CD4-positive, alpha-beta T cell treated with Interleukin-4 for 1 hour (primary cell): ENCODE measurements at regions not wholly inside any gene's neighbourhood (a gene's known extent, or its start where the extent isn't known, plus 50 kb on each side); places are given as distances from the start of the nearest gene placed in this dataset.
"Not testable (repeated sequence)": the region's sequence is repeated elsewhere in the genome, so short reads cannot be mapped to it uniquely, and the experiment has no call there.

ENCODE experiments used
- DNase-seq, 2 donors: peaks; one replicate each; pipeline ENCODE4 v3.0.0-alpha.2; 2020 to 2022

GRCh38 chr21:32823296-32823695 is 51.7 kb upstream of the PAXBP1 start:
- not testable (repeated sequence) for DNase-seq

- DNase-seq, result no peak
These were observed 53.4 kb upstream of the PAXBP1 start for GRCh38 chr21:32824950-32825349.

- DNase-seq, result peak; percentile 39 to 48
These were observed 55.0 kb upstream of the PAXBP1 start for GRCh38 chr21:32826329-32827167.

- DNase-seq, result no peak
These were observed 57.4 kb upstream of the PAXBP1 start for GRCh38 chr21:32828908-32829307.

- no peak for DNase-seq
These were observed 57.9 kb upstream of the PAXBP1 start for GRCh38 chr21:32829504-32829903.

- DNase-seq, result not testable (repeated sequence)
These were observed 60.2 kb upstream of the PAXBP1 start for GRCh38 chr21:32831779-32832178.

- DNase-seq, result no peak
These were observed 62.8 kb upstream of the PAXBP1 start for GRCh38 chr21:32834211-32834915.

GRCh38 chr21:32834916-32835235 is 63.3 kb upstream of the PAXBP1 start:
- no peak for DNase-seq

- no peak for DNase-seq
These were observed 70.6 kb upstream of the PAXBP1 start for GRCh38 chr21:32842146-32842545.

- DNase-seq, result no peak
These were observed 72.0 kb upstream of the PAXBP1 start for GRCh38 chr21:32843561-32843960.

- no peak for DNase-seq
These were observed 72.5 kb upstream of the PAXBP1 start for GRCh38 chr21:32844076-32844475.

- no peak for DNase-seq
These were observed 73.3 kb upstream of the PAXBP1 start for GRCh38 chr21:32844653-32845436.

- no peak for DNase-seq
These were observed 87.1 kb upstream of the PAXBP1 start for GRCh38 chr21:32858628-32859027.

- no peak for DNase-seq
These were observed 88.8 kb upstream of the PAXBP1 start for GRCh38 chr21:32860399-32860798.

- no peak for DNase-seq
These were observed 90.3 kb upstream of the PAXBP1 start for GRCh38 chr21:32861866-32862265.

- no peak for DNase-seq
These were observed 96.0 kb upstream of the PAXBP1 start for GRCh38 chr21:32867597-32867996.

- no peak for DNase-seq
These were observed 97.3 kb upstream of the PAXBP1 start for GRCh38 chr21:32868631-32869454.

- DNase-seq, result no peak
These were observed 97.9 kb upstream of the PAXBP1 start for GRCh38 chr21:32869459-32869858.

GRCh38 chr21:32876426-32876825 is 104.9 kb upstream of the PAXBP1 start:
- DNase-seq, result no peak

GRCh38 chr21:32877888-32878287 is 106.3 kb upstream of the PAXBP1 start:
- DNase-seq, result not testable (repeated sequence)

- no peak for DNase-seq
These were observed 107.1 kb upstream of the PAXBP1 start for GRCh38 chr21:32878661-32879060.

GRCh38 chr21:32881458-32881857 is 109.9 kb upstream of the PAXBP1 start:
- no peak for DNase-seq

GRCh38 chr21:32884062-32884461 is 112.5 kb upstream of the PAXBP1 start:
- no peak for DNase-seq
